Hepatic stellate cell (primary cell): ENCODE measurements at regions not wholly inside any gene's neighbourhood (a gene's known extent, or its start where the extent isn't known, plus 50 kb on each side); places are given as distances from the start of the nearest gene placed in this dataset.
A peak's percentile ranks its signal among the peaks of the same experiment; 100 is the strongest.

ENCODE experiments used
- DNase-seq: peaks from one replicate; pipeline ENCODE4 v3.0.0; 2011; ENCODE audit warnings: low spot score

- no peak for DNase-seq
These were observed 51.0 kb upstream of the COBL start for GRCh38 chr7:51367614-51367968.

- DNase-seq, result peak; percentile 52
These were observed 50.5 kb upstream of the COBL start for GRCh38 chr7:51366930-51367613.
